ENCODE measurements at regions not wholly inside any gene's neighbourhood (a gene's known extent, or its start where the extent isn't known, plus 50 kb on each side); places are given as distances from the start of the nearest gene placed in this dataset.

DNA sequence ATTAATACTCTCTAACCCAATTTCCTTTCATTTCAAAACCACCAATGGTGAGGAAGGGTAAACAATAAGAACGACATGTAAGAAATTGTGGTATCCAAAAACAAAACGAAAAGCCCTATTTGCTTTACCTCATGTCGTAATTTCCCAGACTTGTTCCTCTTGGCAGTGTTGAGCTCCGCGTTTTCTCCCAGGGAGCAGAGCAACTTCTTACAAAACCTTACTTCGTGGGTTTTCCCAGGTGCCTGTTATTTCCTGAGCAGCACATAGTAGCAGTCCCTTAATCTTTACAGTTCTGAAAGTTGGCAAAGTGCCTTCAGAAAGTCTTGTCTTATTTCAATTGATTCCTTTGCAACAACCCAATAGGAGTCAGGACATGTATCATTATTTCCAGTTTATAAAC is 207.9 kb upstream of the MARCKS start:
- intact Hi-C loops (cut with micrococcal nuclease): no loop called here

DNA sequence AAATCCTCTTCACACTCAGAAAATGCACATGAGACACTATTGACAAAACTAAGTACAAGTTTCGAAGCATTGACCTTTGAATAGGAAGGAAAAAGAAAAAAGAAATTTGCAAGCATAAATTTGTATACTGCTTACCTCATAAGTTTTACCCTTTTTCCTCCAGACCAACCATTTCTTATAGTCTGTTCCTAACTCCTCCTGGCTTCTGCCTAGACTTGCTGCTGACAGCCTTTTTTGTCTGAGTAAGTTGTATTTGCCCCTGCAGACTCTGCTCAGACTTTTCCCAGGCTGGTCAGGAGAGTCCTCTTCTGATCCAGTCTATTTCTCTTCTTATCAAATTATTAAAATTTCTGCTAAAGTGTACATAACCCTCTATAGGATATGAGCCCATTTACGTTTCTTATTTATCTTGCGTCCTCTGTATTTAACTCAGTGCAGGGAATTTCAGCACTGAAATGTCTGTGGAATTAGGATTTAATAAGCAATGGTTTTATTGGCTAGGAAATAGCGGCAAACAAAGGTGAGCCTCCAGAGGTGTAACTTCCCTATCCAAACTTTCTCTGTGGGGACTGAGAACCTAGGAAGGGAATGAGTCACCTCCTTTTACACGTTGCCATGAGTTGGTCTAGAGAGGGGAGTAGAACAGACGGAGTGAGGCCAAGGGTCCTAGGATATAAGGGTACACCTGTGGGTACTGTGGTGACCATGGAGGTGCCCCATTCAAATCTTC is 207.1 kb upstream of the MARCKS start:
- intact Hi-C loops (cut with micrococcal nuclease): no loop called here

DNA sequence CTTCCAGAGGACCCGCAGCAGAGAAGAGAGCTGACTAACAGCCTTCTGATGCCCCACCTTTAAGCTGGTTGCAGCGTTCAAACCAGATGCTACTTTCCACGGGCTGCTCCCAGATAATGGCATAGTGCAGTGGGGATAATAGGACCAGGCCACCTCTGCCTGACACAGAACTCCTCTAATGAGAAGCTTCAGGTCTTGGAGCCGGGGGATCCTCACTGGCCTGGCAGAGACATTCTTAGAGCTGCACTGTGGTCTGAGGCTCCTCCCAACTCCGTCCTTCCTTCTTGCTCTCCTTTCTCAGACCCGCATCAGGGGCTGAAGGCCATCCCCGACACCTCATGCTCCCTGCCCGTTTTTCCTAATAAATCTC is 206.6 kb upstream of the MARCKS start:
- intact Hi-C loops (cut with micrococcal nuclease): no loop called here

DNA sequence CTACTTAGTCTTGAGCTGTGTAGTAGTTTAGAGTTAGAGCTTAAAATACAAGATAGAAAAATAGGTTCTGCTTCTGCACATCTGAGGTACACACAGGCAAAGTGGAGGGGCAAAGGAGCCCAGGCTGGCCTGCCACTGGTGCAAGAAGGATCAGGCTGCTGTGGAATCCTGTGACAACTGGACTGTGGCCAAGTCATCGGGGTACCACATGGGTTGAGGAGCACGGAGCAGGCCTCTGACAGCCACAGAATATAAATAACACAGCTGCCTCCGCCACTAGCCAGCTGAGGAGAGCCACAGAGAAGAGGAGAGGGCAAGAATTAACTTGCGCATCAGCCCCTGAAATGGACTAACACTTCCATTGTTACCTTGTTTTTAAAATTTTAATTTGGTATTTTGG is 206.0 kb upstream of the MARCKS start:
- intact Hi-C loops (cut with micrococcal nuclease): no loop called here

DNA sequence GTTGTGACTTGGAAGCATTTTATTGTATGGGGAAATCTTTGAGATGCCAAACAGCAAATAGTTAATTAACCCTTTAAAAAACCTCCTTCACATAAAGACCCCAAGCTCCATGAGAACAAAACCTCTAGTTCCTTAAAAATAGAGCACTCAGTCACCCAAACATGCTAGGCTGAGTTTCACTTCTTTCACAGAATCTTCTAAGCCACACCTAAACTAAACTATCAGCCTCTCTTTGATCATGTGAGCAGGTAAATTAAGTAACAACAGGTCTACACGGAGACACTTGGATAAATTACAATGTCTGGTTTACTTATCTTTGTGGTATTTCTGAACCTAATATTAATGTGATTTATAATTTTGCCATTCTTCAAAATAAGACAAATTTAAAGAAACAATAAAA is 205.2 kb upstream of the MARCKS start:
- intact Hi-C loops (cut with micrococcal nuclease): no loop called here

DNA sequence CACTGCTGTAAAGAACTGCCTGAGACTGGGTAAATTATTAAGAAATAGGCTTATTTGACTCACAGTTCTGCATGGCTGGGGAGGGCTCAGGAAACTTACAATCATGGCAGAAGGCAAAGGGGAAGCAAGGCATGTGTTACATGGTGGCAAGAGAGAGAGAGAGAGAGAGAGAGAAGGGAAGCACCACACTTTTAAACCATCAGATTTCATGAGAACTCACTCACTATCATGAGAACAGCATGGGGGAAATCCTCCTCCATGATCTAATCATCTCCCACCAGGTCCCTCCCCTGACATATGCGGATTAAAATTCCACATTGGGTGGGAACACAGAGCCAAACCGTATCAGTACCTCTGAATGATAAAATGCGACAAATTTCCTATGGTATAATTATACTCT is 203.9 kb upstream of the MARCKS start:
- intact Hi-C loops (cut with micrococcal nuclease): no loop called here

DNA sequence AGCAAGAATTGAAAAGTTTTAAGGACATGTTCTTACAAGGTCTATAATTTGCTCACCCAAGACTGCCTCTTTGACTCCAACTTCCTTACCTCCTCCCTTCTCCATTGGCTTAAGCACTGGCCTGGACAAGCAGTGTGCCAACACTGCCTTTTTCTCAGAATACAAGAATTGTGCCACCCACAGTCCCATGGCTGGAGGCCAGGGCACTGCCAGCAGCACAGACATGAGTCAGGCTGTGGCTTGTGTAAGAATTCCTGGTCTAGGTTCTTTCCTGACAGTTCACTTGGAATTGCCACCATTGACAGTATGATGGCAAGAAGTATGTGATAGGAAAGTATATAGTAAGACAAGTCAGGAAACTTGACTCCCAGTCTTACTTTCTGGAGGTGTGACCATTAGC is 202.7 kb upstream of the MARCKS start:
- intact Hi-C loops (cut with micrococcal nuclease): no loop called here

DNA sequence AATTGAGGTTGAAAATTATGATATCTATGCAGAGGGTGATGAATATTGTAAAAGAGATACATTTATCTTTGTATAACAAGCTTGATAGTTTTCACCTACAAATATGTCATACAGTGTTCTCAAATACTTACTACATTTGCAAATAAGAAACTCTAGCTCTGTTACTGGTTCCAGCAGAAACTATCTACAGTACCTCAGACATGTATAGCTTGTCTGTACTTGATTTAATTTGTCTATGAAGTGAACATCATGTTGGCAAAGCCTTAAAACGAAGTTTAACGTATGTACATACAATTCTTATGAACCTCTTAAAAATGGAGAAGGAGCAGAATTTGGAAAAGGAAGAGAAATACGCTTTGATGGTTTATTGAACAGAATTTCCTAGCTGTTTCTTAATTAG is 201.4 kb upstream of the MARCKS start:
- intact Hi-C loops (cut with micrococcal nuclease): no loop called here

DNA sequence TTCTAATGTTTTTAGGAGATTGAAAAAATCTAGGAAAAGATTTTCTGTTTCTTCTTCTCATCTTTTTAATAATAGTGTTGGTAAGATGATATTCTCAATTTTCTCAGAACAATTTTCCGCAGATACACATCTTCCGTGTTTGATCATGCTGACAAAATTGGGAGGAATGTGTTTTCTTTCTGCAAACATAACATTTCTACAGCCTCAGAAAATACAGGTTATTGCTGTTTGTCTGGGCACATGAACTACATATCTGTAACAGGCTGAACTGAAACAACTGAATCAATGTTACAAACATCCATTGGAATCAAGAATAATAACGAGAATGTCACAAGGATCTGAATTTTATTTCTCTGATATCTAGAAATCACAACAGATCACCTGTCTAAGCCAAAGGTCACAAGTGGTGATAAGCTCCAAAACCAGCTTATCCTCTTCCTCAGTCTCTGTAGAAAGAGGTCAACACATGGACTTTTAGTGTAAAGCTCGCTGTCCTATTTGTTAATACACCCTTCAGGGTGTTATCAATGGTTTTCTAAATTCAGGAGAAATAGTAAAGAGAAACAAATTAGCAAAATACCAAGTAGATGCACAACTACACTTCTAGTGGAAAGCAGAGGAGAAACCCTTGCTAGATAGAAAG is 197.3 kb upstream of the MARCKS start:
- intact Hi-C loops (cut with micrococcal nuclease): no loop called here

DNA sequence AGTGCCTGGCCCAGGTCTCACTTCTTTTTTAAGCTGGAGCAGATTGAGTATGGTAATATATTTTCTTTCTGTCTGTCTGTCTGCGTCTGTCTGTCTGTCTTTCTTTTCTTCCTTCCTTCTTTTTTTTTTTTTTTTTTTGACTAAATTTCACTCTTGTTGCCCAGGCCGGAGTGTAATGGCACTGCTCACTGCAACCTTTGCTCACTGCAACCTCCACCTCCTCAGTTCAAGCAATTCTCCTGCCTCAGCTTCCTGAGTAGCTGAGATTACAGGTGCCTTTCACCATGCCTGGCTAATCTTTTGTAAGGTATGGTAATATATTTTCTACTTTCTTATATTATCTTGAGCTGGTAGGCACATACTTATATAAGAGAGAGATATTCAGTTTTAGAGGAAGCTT is 196.3 kb upstream of the MARCKS start:
- intact Hi-C loops (cut with micrococcal nuclease): no loop called here

DNA sequence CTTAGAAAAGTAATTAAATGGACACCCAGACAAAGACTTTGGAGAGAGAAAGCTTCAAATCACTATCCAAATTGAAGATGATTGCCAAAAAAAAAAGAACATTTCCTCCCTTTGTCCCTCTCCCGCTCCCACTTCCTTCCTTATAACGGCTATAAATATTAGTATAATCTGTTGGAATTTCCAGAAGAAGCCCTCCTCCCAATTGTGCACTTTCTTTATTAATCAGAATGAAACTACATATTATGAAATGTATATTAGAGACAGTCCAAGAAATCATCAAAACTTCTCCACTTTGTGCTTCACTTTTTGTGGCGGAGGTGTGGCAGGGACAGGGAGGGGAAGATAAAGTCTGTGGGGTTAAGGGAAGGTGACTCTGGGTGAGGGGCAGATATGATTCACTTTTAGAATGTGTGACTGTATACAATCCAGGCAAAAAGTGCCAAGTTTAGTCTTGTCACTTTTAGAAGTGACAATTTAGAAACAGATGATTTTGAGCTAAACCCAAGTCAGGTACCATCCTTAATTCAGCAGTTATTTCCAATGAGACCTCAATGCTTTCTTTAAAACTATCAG is 195.0 kb upstream of the MARCKS start:
- intact Hi-C loops (cut with micrococcal nuclease): no loop called here

DNA sequence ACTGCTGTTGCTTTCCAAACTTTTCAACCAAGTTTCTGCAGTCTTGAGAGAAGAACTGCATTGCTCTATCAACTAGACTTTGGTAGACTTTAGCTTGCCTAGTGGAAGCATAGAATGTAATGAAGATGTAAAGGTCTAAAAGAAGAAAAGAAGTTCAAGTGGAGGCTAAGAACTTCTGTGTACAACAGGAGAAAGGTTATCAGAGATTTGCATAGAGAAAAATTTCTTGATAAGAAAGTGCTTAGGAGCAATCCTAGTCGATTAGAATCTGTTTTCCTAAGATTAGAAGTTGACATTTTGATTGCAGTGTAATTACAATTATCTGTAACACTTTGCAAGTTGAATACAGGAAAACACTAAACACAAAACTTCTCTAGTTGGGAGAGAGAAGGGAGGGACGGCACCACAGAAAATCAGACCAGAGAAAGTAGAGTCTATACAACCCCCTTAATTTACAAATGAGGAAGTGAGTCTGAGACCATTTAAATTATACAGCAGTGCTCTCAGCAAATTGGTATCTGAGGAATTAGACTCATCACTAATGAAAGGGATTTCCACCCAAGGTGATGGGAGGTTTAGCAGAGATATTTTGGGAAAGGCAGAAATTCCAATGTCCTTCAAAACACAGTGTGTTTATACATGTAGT is 194.3 kb upstream of the MARCKS start:
- intact Hi-C loops (cut with micrococcal nuclease): no loop called here

DNA sequence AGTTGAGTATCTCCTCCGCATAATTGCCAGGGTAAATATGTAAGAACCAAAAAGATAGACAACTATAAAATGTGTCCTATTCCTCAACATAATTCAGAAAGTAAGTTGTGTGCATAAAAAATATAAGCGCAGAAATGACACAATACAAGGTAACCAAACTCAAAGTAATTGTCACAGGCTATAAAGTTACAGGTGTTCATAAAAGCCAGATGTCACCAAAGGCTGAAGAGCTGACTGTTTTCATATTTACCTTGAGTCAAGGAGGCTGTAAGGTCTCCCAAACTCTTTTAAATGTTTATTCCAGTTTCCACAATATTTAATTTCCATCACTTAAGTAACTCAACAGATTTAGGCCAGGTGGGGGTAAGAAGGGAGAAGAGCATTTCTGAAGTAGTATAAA is 192.2 kb upstream of the MARCKS start:
- intact Hi-C loops (cut with micrococcal nuclease): no loop called here

DNA sequence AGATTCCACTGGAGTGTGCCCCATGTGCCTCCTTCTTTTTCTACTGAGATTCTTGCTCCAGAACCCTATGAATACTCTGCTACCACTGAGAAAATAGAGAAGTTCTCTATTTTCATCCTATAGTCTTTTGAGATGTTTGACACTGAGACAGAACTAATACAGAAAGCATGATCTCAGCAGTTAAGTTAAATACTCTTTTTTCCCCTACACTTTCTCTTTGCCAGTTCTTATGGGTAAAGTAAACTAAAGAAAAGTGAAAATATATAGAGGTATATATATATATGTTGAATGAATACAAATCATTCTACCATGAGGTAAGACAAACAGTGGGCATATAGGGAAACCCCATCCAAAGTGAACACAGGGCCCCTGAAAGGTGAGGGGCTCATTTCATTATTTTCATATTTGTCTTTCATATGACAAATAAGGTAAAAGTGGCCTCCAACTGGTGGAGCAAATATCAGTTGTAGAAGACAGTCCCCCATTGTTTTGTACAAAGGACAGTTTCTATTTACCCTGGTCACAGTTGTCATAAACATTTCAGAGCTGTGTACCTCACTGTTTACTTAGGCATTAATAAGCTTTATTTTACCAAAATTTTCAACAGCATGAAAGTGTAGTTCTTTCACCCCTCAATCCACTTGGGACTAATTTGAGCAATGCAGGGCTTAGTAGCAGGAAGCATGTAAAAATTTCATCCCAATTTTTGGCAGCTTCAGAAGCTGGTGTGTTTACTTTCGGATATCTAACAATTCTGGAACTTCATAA is 188.3 kb upstream of the MARCKS start:
- intact Hi-C loops (cut with micrococcal nuclease): no loop called here

DNA sequence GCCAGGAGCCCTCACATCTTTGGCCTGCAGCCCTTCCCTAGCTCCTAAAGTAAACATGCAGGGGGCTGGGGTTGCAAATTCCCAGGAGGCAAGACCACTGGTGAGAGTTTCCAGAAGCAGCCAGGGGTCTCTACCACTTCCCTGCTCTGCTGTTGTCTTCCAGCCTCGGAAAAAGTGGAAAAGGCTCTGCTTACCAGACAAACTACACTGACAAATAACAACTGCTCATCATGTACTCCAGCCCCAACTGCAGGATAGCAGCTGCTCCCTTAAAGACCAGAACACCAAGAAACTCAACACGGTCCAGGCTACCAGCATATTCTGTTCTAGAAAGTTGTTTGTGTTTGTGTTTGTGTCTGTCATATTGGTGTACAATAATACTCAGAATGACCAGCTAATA is 187.5 kb upstream of the MARCKS start:
- intact Hi-C loops (cut with micrococcal nuclease): no loop called here

DNA sequence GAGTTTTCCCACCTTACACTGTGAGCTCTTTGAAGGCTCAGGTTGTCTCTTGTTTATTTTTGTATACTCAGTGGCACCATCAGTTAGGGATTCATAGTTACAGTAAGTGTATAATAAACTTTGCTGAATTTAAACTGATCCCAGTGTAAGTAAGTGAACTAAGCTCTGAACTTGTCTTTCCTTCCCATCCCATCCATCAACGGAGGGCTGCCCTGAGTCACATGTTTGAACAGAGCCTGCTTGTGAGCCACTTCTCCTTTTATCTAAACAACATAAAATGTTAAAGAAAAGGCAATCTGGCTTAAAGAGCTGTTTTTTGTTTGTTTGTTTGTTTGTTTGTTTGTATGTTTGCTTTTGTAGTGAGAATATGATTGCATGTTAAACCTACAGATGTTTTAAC is 185.7 kb upstream of the MARCKS start:
- intact Hi-C loops (cut with micrococcal nuclease): no loop called here

DNA sequence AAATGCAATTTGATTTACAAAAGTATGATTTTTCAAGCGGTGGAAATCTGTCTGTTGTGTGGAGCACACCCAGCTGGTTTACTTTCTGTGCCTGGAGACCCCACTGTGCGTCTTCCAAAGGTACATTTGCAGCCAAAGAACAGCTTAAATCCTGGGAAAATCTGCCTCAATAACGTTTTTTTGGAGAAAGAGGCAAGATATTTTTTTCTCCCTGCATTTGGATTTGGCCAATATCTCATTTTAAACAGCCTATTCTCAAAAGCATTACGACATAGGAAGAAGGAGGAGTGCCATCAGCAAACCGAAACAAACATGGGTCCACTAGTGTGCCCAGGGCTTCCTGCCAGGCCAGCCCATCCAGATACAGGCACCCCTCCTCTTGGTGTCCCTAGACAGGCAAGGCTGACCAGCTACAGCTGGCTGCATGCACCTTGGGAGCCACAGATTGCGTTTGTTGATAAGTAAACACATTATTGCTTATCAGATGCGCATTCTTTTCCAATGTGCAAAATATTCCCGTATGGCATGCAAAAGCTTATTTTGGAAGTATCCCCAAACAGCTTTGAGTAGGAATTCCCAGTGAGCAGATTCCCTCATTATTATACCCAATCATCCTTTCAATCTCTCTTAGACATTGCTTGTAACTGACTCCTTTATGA is 184.5 kb upstream of the MARCKS start:
- intact Hi-C loops (cut with micrococcal nuclease): no loop called here

DNA sequence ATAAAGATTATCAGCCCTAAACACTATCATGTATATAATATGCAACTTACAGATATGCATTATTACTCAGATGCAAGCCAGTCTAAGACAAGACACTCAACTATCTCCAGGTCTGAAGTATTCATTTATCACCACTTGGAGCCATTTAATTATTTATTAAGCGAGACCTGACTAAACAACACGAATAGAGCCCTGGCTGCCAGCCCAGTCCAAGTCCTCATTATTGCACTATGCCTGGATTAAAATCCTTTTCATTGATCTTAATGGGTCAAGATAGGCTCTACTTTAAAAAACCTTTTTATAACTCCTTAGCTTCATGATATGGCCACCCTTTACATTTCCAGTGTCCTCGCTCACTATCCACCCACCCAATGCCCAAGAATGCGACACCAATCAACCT is 183.1 kb upstream of the MARCKS start:
- intact Hi-C loops (cut with micrococcal nuclease): no loop called here

DNA sequence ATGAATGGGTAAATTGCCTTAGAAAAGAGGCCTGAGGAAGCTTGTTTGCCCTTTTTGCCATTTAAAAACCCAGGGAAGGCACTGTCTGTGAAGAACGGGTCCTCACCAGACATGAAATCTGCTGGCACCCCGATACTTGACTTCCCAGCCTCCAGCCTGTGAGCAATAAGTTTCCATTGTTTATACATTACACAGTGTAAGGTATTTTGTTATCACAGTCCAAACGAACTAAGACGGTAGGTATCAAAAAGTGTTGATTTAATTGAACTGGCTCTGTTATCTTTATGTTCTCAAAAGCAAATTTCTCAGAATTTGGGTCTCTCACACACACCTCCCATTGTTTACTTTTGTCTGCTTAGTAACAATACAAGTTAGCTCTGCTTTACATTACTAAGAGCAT is 181.1 kb upstream of the MARCKS start:
- intact Hi-C loops (cut with micrococcal nuclease): no loop called here

DNA sequence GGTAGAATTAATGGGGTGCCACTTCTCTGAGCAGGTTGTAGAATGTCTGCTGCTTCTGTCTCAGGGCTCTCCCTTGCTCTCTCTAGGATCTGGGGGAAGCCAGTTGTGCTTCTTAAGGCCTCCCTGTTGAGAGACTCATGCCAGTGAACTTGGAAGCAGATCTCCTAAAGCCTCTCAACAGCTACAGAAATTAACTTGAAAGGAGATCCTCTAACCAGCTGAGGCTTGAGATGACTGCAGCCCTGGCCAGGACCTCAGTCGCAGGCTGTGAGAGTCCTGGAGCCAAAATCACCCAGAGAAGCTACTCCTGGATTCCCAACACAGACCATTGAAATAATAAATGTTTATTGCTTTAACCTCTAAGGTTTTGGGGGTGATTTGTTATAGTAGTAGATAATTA is 180.2 kb upstream of the MARCKS start:
- intact Hi-C loops (cut with micrococcal nuclease): no loop called here

DNA sequence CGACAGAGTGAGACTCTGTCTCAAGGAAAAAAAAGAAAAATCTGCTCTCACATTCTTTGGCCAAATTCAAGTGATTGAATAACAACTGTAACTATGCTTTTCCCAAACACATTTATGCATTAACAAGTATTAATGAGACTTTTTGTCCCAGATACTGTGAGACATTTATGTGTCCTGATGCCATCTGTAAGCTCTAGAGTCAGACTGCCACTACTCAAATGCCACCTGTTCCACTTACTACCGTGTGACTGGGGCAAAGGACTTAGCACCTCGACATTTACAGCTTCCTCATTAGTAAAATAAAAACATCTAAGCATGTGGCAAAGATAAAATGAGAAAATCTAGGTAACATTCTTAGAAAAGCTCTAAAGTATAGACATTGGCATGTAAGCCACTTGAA is 178.1 kb upstream of the MARCKS start:
- intact Hi-C loops (cut with micrococcal nuclease): no loop called here

Measured in T-helper 1 cell treated with Interleukin-12 subunit alpha and Interleukin-12 subunit beta and Interleukin-4 antibody, amounts not matched to agents 30 ng/mL and 1 ng/mL, for 36 hours (primary cell).